Ishikawa (cell line): ENCODE measurements at regions not wholly inside any gene's neighbourhood (a gene's known extent, or its start where the extent isn't known, plus 50 kb on each side); places are given as distances from the start of the nearest gene placed in this dataset.

ENCODE experiments used
- CEBPB ChIP-seq: IDR thresholded peaks from 2 replicates; pipeline ENCODE4 v1.6.1; 2012
- CREB1 ChIP-seq: IDR thresholded peaks from 2 replicates; pipeline ENCODE4 v1.6.1; 2012; ENCODE audit warnings: low read depth
- EGR1 ChIP-seq: IDR thresholded peaks from 2 replicates; pipeline ENCODE4 v1.6.1; 2012
- EP300 ChIP-seq: IDR thresholded peaks from 2 replicates; pipeline ENCODE4 v1.6.1; 2012; ENCODE audit warnings: borderline replicate concordance
- FOXM1 ChIP-seq: IDR thresholded peaks from 2 replicates; pipeline ENCODE4 v1.6.1; 2012; ENCODE audit warnings: low read depth, borderline replicate concordance
- MAX ChIP-seq: IDR thresholded peaks from 2 replicates; pipeline ENCODE4 v1.6.1; 2012
- NFIC ChIP-seq: IDR thresholded peaks from 2 replicates; pipeline ENCODE4 v1.6.1; 2012
- RAD21 ChIP-seq: IDR thresholded peaks from 2 replicates; pipeline ENCODE4 v1.6.1; 2012; ENCODE audit warnings: low read depth
- REST ChIP-seq: IDR thresholded peaks from 2 replicates; pipeline ENCODE4 v1.6.1; 2012; ENCODE audit warnings: low read depth, mild to moderate bottlenecking
- TAF1 ChIP-seq: IDR thresholded peaks from 2 replicates; pipeline ENCODE4 v1.6.1; 2012; ENCODE audit warnings: low read depth, mild to moderate bottlenecking
- TCF12 ChIP-seq: IDR thresholded peaks from 2 replicates; pipeline ENCODE4 v1.6.1; 2012; ENCODE audit warnings: low read depth
- TEAD4 ChIP-seq: IDR thresholded peaks from 2 replicates; pipeline ENCODE4 v1.6.1; 2012
- USF1 ChIP-seq: IDR thresholded peaks from 2 replicates; pipeline ENCODE4 v1.6.1; 2012
- YY1 ChIP-seq: IDR thresholded peaks from 2 replicates; pipeline ENCODE4 v1.6.1; 2012; ENCODE audit warnings: low read depth
- ZBTB7A ChIP-seq: IDR thresholded peaks from 2 replicates; pipeline ENCODE4 v1.6.1; 2012; ENCODE audit warnings: low read depth

- TF ChIP-seq NFIC (no peak), ZBTB7A (no peak), CREB1 (no peak), TEAD4 (no peak), REST (no peak), MAX (no peak), CEBPB (no peak), YY1 (no peak), RAD21 (no peak)
These were observed 77.6 kb upstream of the FUCA2 start for GRCh38 chr6:143589162-143589561.

- TF ChIP-seq EP300 (no peak), CREB1 (no peak), USF1 (no peak)
These were observed 75.0 kb upstream of the FUCA2 start for GRCh38 chr6:143586557-143586956.

- TF ChIP-seq CREB1, result no peak
These were observed 74.2 kb upstream of the FUCA2 start for GRCh38 chr6:143585716-143586115.

- TF ChIP-seq CEBPB (no peak), FOXM1 (no peak), CREB1 (no peak), TAF1 (no peak), EP300 (no peak), RAD21 (no peak), ZBTB7A (no peak), TCF12 (no peak), USF1 (no peak), NFIC (no peak)
These were observed 73.7 kb upstream of the FUCA2 start for GRCh38 chr6:143585241-143585640.

GRCh38 chr6:143583542-143584327 is 72.2 kb upstream of the FUCA2 start:
- TF ChIP-seq TAF1, result no peak
- no peak for TF ChIP-seq MAX
- TF ChIP-seq YY1, result no peak
- no peak for TF ChIP-seq FOXM1
- TF ChIP-seq NFIC, result no peak
- TF ChIP-seq CREB1, result no peak
- no peak for TF ChIP-seq EGR1

- TF ChIP-seq TEAD4 (no peak), REST (no peak), FOXM1 (no peak), TCF12 (no peak), CREB1 (no peak), USF1 (no peak), CEBPB (no peak), NFIC (no peak), TAF1 (no peak), ZBTB7A (no peak), EP300 (no peak), MAX (no peak), EGR1 (no peak), RAD21 (no peak), YY1 (no peak)
These were observed 70.4 kb upstream of the FUCA2 start for GRCh38 chr6:143581835-143582480.
